HG03378 (cell line): ENCODE measurements at regions not wholly inside any gene's neighbourhood (a gene's known extent, or its start where the extent isn't known, plus 50 kb on each side); places are given as distances from the start of the nearest gene placed in this dataset.
"Not testable (repeated sequence)": the region's sequence is repeated elsewhere in the genome, so short reads cannot be mapped to it uniquely, and the experiment has no call there.

Source experiments
- ATAC-seq: cut with Tn5 transposase; IDR thresholded peaks from one replicate; pipeline ENCODE4 v1.9.1; 2021; ENCODE audit warnings: mild to moderate bottlenecking, moderate library complexity; ENCODE audit not compliant: unreplicated experiment

GRCh38 chr10:9402507-9403195, 1348.2 kb downstream of the GATA3 start:
- not testable (repeated sequence) for ATAC-seq

- not testable (repeated sequence) for ATAC-seq
These were observed 1352.7 kb downstream of the GATA3 start for GRCh38 chr10:9407201-9407600.

- ATAC-seq = no peak
These were observed 1361.8 kb downstream of the GATA3 start for GRCh38 chr10:9416331-9416730.

GRCh38 chr10:9419757-9420156, 1365.3 kb downstream of the GATA3 start:
- no peak for ATAC-seq

GRCh38 chr10:9427209-9427608, 1372.7 kb downstream of the GATA3 start:
- no peak for ATAC-seq

- no peak for ATAC-seq
These were observed 1382.6 kb downstream of the GATA3 start for GRCh38 chr10:9437131-9437530.

- no peak for ATAC-seq
These were observed 1389.3 kb downstream of the GATA3 start for GRCh38 chr10:9443758-9444157.

GRCh38 chr10:9449530-9449929, 1395.0 kb downstream of the GATA3 start:
- no peak for ATAC-seq

- ATAC-seq = no peak
These were observed 1396.3 kb downstream of the GATA3 start for GRCh38 chr10:9450801-9451200.

GRCh38 chr10:9451211-9451773, 1396.8 kb downstream of the GATA3 start:
- no peak for ATAC-seq

GRCh38 chr10:9452056-9452455, 1397.6 kb downstream of the GATA3 start:
- ATAC-seq = no peak

- ATAC-seq = not testable (repeated sequence)
These were observed 1399.4 kb downstream of the GATA3 start for GRCh38 chr10:9453871-9454270.

- no peak for ATAC-seq
These were observed 1415.2 kb downstream of the GATA3 start for GRCh38 chr10:9469663-9470205.

GRCh38 chr10:9470581-9470980, 1416.1 kb downstream of the GATA3 start:
- ATAC-seq = no peak

- ATAC-seq = no peak
These were observed 1447.5 kb downstream of the GATA3 start for GRCh38 chr10:9501944-9502343.

GRCh38 chr10:9504227-9504626, 1449.7 kb downstream of the GATA3 start:
- ATAC-seq = no peak

GRCh38 chr10:9505546-9505945, 1451.1 kb downstream of the GATA3 start:
- no peak for ATAC-seq

GRCh38 chr10:9508606-9509005, 1454.1 kb downstream of the GATA3 start:
- ATAC-seq = no peak

GRCh38 chr10:9510626-9511025, 1456.1 kb downstream of the GATA3 start:
- no peak for ATAC-seq

GRCh38 chr10:9515922-9516321, 1461.4 kb downstream of the GATA3 start:
- ATAC-seq = no peak

- no peak for ATAC-seq
These were observed 1481.3 kb downstream of the GATA3 start for GRCh38 chr10:9535744-9536143.

- no peak for ATAC-seq
These were observed 1472.6 kb upstream of the CELF2 start for GRCh38 chr10:9545073-9545472.
